Colon (tissue), 2 donors: ENCODE measurements at regions not wholly inside any gene's neighbourhood (a gene's known extent, or its start where the extent isn't known, plus 50 kb on each side); places are given as distances from the start of the nearest gene placed in this dataset.

Experiments used
- FAIRE-seq: peaks from 2 replicates; lab custom pipeline; 2012; peaks lifted over from hg19 to GRCh38; lab: Jason Lieb, UNC
- donor health status: control.
- donor health status: control.

GRCh38 chr16:64892835-64893785, 228.8 kb downstream of the CDH11 start:
- FAIRE-seq: no peak

GRCh38 chr16:64889446-64889845, 232.4 kb downstream of the CDH11 start:
- FAIRE-seq: no peak

GRCh38 chr16:64887651-64888050, 234.2 kb downstream of the CDH11 start:
- FAIRE-seq: no peak

GRCh38 chr16:64882078-64882784, 239.6 kb downstream of the CDH11 start:
- FAIRE-seq: no peak

GRCh38 chr16:64880994-64881393, 240.9 kb downstream of the CDH11 start:
- no peak for FAIRE-seq

- no peak for FAIRE-seq
Measured at GRCh38 chr16:64880006-64880405, 241.9 kb downstream of the CDH11 start.

GRCh38 chr16:64878940-64879339, 242.9 kb downstream of the CDH11 start:
- FAIRE-seq: no peak

- FAIRE-seq: no peak
Measured at GRCh38 chr16:64872101-64872500, 249.8 kb downstream of the CDH11 start.

GRCh38 chr16:64870859-64871258, 251.0 kb downstream of the CDH11 start:
- FAIRE-seq: no peak

GRCh38 chr16:64869781-64870180, 252.1 kb downstream of the CDH11 start:
- FAIRE-seq: no peak

- no peak for FAIRE-seq
Measured at GRCh38 chr16:64866021-64866420, 255.8 kb downstream of the CDH11 start.

GRCh38 chr16:64865069-64865696, 256.7 kb downstream of the CDH11 start:
- no peak for FAIRE-seq

GRCh38 chr16:64864232-64864809, 257.5 kb downstream of the CDH11 start:
- no peak for FAIRE-seq

GRCh38 chr16:64858076-64858475, 263.8 kb downstream of the CDH11 start:
- FAIRE-seq: no peak

GRCh38 chr16:64857411-64857810, 264.5 kb downstream of the CDH11 start:
- no peak for FAIRE-seq

- no peak for FAIRE-seq
Measured at GRCh38 chr16:64853551-64853950, 268.3 kb downstream of the CDH11 start.

- no peak for FAIRE-seq
Measured at GRCh38 chr16:64846966-64847365, 274.9 kb downstream of the CDH11 start.

GRCh38 chr16:64845071-64845470, 276.8 kb downstream of the CDH11 start:
- no peak for FAIRE-seq

GRCh38 chr16:64841482-64841881, 280.4 kb downstream of the CDH11 start:
- FAIRE-seq: no peak

- FAIRE-seq: no peak
Measured at GRCh38 chr16:64841071-64841470, 280.8 kb downstream of the CDH11 start.

GRCh38 chr16:64830653-64831052, 291.2 kb downstream of the CDH11 start:
- no peak for FAIRE-seq

GRCh38 chr16:64829678-64830077, 292.2 kb downstream of the CDH11 start:
- FAIRE-seq: no peak
